HG03060 (cell line): ENCODE measurements at regions not wholly inside any gene's neighbourhood (a gene's known extent, or its start where the extent isn't known, plus 50 kb on each side); places are given as distances from the start of the nearest gene placed in this dataset.
"Not testable (repeated sequence)": the region's sequence is repeated elsewhere in the genome, so short reads cannot be mapped to it uniquely, and the experiment has no call there.

Source experiments
- ATAC-seq: cut with Tn5 transposase; IDR thresholded peaks from one replicate; pipeline ENCODE4 v1.9.1; 2021; ENCODE audit warnings: low read depth, moderate number of reproducible peaks; ENCODE audit not compliant: unreplicated experiment

DNA sequence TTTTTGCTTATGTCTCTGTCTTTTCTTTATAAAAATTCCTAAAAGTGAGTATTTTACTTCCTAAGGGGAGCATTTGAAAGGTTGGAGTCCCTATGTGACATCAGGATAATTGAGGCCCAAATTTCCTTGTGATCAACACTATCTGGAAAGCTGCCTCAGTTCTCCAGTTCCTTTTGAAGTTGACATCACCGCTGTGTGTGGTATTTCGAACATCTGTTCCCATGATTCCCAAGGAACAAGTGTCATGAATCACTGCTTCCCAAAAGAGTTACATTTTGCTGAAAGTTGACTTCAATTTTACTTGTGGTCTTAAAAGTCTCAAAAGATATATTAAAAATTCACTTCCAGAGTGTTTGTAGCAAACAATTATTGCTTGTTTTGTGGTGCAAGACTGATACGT is 452.1 kb upstream of the RGMB start:
- ATAC-seq: no peak

DNA sequence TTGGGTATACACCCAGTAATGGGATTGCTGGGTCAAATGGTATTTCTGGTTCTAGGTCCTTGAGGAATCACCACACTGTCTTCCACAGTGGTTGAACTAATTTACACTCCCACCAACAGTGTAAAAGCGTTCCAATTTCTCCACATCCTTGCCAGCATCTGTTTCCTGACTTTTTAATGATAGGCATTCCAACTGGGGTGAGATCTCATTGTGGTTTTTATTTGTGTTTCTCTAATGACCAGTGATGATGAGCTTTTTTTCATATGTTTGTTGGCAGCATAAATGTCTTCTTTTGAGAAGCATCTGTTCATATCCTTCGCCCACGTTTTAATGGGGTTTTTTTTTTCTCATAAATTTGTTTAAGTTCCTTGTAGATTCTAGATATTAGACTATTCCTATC is 448.3 kb upstream of the RGMB start:
- ATAC-seq: not testable (repeated sequence)

DNA sequence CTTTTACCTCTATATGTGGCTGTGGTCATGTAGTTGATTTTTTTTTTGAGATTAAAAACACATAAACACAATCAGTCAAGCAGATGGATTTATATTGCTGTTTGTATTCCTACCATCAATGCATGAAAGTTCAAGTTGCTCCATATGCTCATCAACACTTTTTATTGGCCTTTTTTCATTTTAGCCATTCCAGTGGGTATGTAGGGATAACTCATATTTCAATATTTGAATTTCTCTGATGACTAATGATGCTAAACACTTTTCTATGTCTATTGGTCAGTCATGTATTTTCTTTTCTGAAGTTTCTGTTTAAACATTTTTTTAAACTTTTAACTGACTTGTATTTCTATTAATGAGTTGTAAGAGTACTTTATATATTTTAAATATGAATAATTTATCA is 445.4 kb upstream of the RGMB start:
- no peak for ATAC-seq

DNA sequence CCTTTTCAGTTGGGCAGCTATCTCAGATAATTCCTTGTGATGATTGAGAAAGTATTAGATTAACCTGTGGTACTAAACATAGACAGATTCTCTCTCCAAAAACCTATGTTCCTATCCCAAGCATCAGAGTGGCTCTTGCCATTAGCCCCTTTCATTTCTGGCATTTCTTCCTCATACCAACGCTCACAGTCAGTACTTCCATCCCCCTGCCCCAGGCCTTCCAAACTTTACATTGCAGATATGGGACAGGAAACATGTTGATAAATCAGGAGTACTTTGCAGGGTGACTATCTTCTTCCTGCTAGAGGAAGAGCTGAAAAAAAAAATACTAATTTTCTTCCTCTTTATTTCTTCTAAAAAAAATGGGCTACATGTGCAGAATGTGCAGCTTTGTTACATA is 442.6 kb upstream of the RGMB start:
- no peak for ATAC-seq

DNA sequence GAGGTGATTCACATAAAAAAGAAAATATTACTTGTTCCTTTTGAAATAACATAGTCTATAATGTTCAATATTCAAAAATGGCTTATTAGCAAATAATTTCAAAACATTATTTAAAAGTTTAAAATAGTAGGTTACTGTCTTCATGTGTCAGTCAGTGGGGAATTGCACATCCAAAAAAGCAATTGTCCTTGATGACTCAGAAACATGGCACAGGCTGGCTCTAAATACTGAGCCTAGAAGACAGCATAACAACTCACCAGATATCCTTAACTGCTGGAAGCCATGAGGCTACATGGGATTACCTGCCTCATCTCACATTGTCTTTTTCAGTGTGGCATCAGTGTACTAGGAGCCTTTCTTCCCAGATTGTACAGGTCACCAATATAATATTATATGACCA is 439.5 kb upstream of the RGMB start:
- ATAC-seq: no peak

DNA sequence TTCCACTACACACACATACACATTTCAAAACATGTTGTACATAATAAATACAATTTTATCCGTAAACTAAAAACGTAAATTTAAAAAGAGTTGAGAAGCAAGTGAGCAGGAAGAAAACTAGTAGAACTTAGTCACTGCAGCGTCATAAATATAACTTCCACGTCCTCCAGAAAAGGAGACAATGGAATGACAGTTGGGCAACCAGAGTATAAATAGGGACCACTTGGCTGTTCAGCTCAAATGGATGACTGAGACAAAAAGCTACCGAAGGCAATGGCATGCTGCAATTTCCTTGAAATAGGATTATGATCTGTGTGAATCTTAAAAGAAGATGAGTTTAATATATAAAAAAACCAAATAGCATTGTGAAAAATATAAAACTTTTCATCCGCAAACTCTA is 438.5 kb upstream of the RGMB start:
- no peak for ATAC-seq

DNA sequence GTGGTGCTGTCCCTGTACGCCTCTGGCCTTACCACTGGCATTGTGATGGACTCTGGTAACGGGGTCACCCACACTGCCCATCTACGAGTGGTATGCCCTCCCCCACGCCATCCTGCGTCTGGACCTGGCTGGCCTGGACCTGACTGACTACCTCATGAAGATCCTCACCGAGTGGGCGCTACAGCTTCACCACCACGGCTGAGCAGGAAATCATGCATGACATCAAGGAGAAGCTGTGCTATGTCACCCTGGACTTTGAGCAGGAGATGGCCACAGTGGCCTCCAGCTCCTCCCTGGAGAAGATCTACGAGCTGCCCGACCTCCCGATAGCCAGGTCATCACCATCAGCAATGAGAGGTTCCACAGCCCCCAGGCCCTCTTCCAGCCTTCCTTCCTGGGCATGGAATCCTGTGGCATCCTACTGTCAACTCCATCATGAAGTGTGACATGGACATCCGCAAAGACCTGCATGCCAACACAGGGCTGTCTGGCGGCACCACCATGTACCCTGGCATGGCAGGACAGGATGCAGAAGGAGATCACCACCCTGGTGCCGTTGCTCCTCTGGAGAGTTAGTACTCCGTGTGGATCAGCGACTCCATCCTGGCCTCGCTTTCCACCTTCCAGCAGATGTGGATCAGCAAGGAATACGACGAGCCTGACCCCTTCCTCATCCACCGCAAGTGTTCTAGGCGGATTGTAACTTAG is 434.2 kb upstream of the RGMB start:
- no peak for ATAC-seq

DNA sequence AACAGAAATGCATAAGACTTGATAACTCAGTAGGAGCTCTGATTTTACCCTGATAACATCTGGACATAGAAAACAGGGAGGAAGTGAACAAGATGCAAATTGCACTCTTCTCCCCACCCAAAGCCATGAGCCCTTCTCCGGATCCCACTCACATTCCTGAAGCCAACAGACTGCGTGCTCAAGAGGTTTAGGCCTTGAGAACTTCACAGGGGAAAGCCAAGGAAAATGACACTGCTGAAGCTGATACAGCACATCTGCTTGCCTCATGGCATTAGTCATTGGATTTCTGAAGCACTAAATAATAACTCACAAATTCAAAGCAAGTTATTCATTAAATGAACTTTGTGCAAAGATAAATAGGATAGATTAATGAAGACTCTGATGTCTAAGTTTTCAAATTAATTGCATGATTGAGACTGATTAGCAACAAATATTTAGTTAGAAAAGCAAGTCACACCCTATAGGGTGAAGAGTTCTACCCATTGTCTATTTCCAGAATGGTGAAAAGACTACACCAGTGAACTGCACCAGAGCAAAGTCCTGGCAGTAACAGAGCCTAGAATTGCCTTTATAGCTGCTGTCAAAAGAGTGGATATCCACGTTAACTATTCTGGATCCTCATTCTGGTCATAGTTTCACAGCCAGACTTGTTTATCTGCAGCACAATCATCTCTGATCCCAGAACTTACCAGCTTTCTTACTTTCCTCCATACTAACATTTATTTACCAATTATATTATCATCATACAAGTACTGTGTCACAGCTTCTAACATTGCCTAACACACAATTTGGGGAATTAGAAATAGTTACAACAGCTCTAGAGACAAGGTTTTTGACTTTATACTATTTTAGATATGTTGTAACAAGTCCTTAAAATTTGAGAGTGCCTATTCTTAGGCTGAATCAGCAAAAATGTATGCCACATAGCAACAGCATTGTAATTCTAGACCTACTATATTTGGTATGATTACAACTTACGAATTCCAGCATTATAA is 432.1 kb upstream of the RGMB start:
- ATAC-seq: no peak

DNA sequence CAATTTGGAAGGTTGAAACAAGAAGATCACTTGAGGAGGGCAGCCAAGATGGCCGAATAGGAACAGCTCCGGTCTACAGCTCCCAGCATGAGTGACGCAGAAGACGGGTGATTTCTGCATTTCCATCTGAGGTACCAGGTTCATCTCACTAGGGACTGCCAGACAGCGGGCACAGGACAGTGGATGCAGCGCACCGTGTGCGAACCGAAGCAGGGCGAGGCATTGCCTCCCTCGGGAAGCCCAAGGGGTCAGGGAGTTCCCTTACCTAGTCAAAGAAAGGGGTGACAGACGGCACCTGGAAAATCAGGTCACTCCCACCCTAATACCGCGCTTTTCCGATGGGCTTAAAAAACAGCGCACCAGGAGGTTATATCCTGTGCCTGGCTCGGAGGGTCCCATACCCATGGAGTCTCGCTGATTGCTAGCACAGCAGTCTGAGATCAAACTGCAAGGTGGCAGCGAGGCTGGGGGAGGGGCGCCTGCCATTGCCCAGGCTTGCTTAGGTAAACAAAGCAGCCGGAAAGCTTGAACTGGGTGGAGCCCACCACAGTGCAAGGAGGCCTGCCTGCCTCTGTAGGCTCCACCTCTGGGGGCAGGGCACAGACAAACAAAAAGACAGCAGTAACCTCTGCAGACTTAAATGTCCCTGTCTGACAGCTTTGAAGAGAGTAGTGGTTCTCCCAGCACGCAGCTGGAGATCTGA is 430.4 kb upstream of the RGMB start:
- ATAC-seq: not testable (repeated sequence)

DNA sequence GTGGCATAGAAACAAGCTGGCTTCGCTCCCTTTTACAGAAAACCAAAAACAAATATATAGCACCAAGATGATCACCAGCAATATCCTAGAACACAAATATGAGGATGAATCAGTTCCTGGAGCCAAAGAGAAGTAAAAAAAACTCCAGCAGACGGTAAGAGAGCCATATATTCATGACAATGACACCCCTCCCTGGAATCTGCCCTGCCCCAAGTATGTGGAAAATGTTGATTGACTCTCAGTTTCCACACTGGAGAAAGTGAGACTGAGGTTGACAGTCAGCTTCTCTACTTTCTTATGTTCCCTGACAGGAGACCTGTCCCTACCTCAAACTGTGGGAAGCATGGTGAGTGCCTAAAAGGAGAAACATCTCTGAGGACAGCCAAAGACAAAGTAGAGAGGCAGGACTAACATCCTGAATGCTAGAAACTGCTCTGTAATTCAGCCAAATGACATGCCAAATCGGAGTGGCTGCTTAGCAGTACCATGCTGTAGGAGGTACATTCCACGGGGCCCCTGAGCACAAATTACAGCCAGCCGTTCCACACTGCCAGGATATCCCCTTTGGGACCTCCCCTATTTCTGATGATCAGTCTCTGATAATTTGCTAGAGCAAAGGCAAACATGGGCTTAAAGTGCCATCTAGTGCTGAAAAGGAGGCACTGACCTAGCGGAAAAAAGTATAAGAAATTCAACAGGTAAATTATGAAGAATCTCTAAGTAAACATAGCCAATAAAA is 424.0 kb upstream of the RGMB start:
- no peak for ATAC-seq

DNA sequence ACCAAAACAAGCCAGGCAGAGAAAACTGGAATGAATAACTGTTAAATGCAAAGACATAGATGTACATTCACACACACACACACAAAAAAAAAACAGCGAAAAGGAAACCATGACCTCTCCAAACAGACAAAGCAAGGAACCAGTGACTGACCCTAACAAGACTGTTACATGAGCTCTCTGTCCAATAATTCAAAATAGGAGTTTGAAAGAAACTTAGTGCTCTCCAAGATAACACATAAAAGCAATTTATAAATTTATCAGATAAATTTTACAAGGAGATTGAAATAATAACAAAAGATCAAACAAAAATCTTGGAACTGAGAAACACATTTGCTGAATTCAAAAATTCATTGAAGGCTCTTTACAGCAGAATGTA is 423.5 kb upstream of the RGMB start:
- ATAC-seq: no peak

DNA sequence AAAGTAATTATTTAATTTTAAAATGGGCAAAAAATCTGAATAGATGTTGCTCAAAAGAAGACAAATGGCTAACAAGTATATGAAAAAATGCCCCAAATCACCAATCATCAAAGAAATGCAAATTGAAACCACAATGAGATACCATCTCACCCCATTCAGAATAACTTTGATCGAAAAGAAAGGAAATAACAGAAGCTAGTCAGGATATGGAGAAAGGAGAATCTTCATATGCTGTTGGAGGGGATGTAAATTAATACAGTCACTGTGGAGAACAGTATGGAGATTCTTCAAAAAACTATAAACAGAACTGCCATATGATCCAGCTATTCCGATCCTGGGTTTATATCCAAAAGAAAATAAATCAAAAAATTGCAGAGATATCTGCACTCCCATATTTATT is 418.5 kb upstream of the RGMB start:
- ATAC-seq: no peak

DNA sequence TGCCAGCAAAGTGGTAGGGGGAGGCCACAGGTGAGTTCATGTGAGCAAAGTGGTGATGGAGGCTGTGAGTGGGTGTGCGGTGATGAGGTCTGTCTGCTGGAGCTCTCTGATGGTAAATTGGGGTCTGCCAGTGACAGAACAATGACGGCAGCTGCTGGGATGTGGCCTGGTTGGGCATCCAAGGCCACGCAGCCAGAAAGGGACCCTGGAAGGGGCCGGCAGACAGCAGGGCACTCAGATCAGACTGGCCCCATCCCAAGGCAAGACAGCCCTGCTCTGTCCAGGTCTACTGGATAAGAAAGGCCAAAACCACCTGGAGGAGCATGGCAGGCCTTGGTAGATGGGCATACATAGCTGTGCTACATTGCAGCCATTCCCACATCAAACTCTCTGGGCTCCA is 412.9 kb upstream of the RGMB start:
- no peak for ATAC-seq

DNA sequence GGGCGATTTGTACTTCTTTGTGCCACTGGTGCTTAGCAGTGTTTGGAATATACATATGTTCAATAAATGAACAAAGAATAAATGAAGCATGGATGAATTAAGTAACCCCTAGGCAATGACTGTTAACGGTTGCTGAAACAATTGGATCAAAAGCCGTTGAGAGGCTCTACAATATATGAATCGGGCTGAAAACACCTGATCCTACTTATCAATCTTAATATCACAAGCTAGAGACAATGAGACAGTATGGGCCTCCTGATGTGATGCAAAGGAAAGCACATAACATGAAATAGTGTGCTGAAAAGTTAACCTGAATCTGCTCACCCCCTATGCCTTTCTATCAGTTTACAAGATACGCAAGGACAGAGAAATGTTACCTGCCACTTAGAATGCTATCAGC is 410.3 kb upstream of the RGMB start:
- ATAC-seq: no peak

DNA sequence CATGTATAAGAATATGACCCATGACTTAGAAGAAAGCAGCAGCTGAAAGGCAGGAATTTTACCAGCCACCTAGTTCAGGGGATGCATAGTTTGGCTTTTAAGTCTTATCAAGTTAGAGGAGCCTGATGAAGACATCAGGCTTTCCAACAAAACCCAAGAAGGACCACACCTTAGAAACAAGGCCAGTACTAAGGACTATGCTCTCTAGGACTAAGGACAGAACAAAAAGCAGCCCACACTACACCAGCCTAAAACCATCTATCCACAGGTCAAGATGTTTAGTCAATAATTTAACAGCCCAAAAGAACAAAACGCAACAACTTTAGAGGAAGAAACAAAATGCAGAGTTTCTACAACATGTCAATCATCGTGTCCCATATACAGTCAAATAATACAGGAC is 408.9 kb upstream of the RGMB start:
- ATAC-seq: no peak

DNA sequence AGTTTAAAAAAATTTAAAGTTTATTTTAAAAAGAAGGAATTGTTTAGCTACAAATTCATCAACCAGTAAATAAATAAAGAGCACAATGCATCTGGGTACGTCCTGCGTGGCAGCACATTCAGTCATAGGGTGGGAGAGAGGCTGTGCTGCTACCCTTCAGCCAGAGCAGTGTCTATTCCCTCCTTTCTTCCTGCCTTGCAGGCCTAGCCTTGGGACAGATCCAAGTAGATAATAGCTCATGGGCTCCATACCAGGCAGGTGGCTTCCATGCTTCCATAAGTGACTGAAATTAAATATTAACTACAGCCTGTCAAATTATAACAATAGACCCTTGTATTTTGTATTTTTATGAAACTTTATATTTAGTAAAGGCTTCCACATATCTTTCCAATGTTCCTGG is 408.3 kb upstream of the RGMB start:
- ATAC-seq: no peak

DNA sequence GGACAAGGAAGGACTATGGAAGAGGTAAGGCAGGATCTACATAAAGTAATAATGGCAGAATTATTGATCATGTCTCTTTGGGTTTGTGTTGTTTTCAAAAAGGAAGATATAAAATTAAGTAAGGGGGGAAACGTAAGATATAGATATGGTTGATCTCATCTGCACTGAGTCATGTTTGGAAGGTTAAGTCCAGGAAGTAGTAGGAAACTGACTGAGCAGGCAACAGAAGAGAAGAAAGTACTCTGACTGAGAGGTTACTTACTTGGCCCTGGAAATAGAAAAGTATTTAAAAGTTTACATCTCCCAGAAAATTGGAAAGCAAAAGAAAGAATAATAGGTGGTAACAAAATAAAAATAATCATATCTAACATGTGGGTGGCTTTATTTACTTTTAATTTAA is 405.3 kb upstream of the RGMB start:
- ATAC-seq: no peak

DNA sequence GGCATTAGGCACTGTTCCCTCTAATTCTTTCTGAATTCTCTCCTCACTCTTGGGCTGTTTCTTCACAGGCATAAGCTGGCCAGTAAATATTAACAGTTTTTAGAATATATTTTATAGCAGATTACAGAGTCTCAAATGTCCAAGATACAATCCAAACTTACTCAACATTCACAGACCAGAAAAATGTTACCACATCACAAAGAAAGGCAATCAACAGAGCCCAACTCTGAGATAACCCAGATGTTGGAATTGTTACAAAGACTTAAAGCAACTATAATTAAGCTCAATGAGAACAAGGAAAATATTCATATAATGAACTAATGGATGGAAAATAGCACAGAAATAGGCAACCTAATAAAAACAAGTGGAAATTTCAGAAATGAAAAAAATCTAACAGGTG is 401.1 kb upstream of the RGMB start:
- no peak for ATAC-seq

DNA sequence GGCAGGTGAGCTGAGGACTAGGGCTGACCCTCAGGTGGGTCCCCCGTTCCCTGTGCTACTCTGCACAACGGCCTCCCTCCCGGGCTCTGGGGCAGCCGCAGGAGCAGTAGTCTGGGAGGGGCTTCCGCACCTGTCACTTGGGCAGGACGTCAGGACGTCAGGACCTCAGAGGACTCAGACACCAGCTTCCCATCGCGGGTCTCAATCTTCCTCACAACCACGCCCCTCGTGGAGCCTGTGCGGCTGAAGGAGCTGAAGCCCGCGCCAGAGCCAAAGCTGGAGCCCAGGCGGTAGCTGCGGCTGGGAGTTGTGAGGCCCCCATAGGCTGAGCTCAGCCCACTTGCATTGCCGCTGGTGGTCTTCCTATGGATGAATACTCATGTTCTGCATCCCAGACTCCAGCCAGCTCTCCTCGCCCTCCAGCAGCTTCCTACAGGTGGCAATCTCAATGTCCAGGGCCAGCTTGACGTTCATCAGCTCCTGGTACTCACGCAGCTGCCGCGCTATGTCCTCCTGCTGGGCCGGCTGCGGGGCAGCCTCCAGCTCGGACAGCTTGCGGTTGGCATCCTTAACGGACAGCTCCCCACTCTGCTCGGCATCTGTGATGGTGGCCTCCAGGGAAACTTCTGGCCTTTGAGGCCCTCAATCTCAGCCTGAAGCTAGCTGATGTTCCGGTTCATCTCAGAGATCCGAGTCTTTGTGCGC is 381.4 kb upstream of the RGMB start:
- no peak for ATAC-seq

DNA sequence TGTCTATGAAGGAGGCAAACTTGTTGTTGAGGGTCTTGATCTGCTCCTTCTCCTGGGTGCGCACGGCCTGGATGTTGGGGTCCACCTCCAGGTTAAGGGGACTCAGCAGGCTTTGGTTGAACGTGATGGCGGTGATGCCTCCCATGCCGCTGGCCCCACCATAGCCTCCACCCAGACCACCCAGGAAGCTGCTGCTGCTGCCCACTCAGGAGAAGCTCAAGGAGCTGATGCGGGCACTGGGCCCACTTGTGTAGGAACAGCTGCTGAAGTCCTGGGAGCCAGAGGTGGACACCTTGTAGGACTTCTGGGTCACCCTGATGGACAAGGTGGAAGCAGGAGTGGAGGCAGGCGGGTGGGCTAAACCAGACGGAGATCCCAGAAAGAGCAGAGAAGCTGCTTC is 380.3 kb upstream of the RGMB start:
- not testable (repeated sequence) for ATAC-seq
